RWPE2 (cell line): ENCODE measurements at regions not wholly inside any gene's neighbourhood (a gene's known extent, or its start where the extent isn't known, plus 50 kb on each side); places are given as distances from the start of the nearest gene placed in this dataset.

ENCODE experiments used
- ATAC-seq: fragments of 200-7000 bp; cut with Tn5 transposase; 3 replicates; pipeline ENCODE4 v1.9.1; 2021; ENCODE audit warnings: low read depth
- DNase-seq: peaks from one replicate; pipeline ENCODE4 v3.0.0-alpha.2; 2020; ENCODE audit warnings: low spot score
- H3K27ac ChIP-seq: fragments of 450-650 bp; 2 replicates; pipeline ENCODE4 v1.5.1; 2017; ENCODE audit warnings: mild to moderate bottlenecking; ENCODE audit not compliant: poor library complexity, severe bottlenecking
- H3K27me3 ChIP-seq: fragments of 250-450 bp; sonication (Bioruptor Pico); 2 replicates; pipeline ENCODE4 v1.5.1; 2021; ENCODE audit warnings: mild to moderate bottlenecking, moderate library complexity; ENCODE audit not compliant: insufficient read depth, poor library complexity, severe bottlenecking
- H3K36me3 ChIP-seq: fragments of 250-450 bp; sonication (Bioruptor Pico); 2 replicates; pipeline ENCODE4 v1.5.1; 2020; ENCODE audit warnings: low read depth, mild to moderate bottlenecking, moderate library complexity
- H3K4me1 ChIP-seq: fragments of 250-450 bp; sonication (Bioruptor Pico); 2 replicates; pipeline ENCODE4 v1.5.1; 2021; ENCODE audit warnings: mild to moderate bottlenecking, moderate library complexity; ENCODE audit not compliant: insufficient read depth, poor library complexity, severe bottlenecking
- H3K4me3 ChIP-seq: fragments of 250-450 bp; sonication (Bioruptor Pico); 2 replicates; pipeline ENCODE4 v1.5.1; 2021; ENCODE audit warnings: mild to moderate bottlenecking, moderate library complexity; ENCODE audit not compliant: severe bottlenecking
- H3K9me3 ChIP-seq: fragments of 250-450 bp; sonication (Bioruptor Pico); 2 replicates; pipeline ENCODE4 v1.5.1; 2021; ENCODE audit warnings: mild to moderate bottlenecking, moderate library complexity; ENCODE audit not compliant: severe bottlenecking
- CTCF ChIP-seq: fragments of 450-650 bp; IDR thresholded peaks from one replicate; pipeline ENCODE4 v1.5.1; 2017; ENCODE audit warnings: mild to moderate bottlenecking, moderate library complexity; ENCODE audit not compliant: poor library complexity, severe bottlenecking

GRCh38 chr3:104452697-104453096 lies 914.0 kb upstream of the ALCAM start:
- DNase-seq: no peak

GRCh38 chr3:104458657-104459056 lies 908.1 kb upstream of the ALCAM start:
- H3K4me3 ChIP-seq: no peak overlapping the region
- no peaks in the 10 kb centered on the region for H3K36me3 ChIP-seq
- no peaks in the 10 kb centered on the region for H3K9me3 ChIP-seq
- no peaks in the 10 kb centered on the region for H3K4me1 ChIP-seq
- no peaks in the 10 kb centered on the region for H3K27me3 ChIP-seq
- ATAC-seq: no peak
- no peak overlapping the region for H3K27ac ChIP-seq
- no peak for TF ChIP-seq CTCF
- DNase-seq: no peak

More at GRCh38 chr3:104452697-104453096, 914.0 kb upstream of the ALCAM start:
- no peaks in the 10 kb centered on the region for H3K36me3 ChIP-seq
- no peaks in the 10 kb centered on the region for H3K27me3 ChIP-seq
- H3K27ac ChIP-seq: no peak overlapping the region
- no peaks in the 10 kb centered on the region for H3K9me3 ChIP-seq
- H3K4me1 ChIP-seq: peaks cover 2% of the 10 kb centered on the region
- no peak for ATAC-seq
- no peak for TF ChIP-seq CTCF
- no peak overlapping the region for H3K4me3 ChIP-seq

GRCh38 chr3:104460477-104461406 lies 906.0 kb upstream of the ALCAM start:
- DNase-seq (no peak), ATAC-seq (peak; percentile 38; the same call in 2 of the 3 replicates)
- Histone ChIP-seq H3K4me3 (no peak overlapping the region), H3K27ac (no peak overlapping the region), H3K9me3 (no peaks in the 10 kb centered on the region), H3K4me1 (no peaks in the 10 kb centered on the region), H3K36me3 (no peaks in the 10 kb centered on the region), H3K27me3 (no peaks in the 10 kb centered on the region)
- peak; percentile 64 for TF ChIP-seq CTCF

GRCh38 chr3:104461431-104461830 lies 905.3 kb upstream of the ALCAM start:
- Histone ChIP-seq H3K27ac (no peak overlapping the region), H3K4me3 (no peak overlapping the region), H3K4me1 (no peaks in the 10 kb centered on the region), H3K27me3 (no peaks in the 10 kb centered on the region), H3K9me3 (no peaks in the 10 kb centered on the region), H3K36me3 (no peaks in the 10 kb centered on the region)
- ATAC-seq: no peak
- no peak for DNase-seq
- no peak for TF ChIP-seq CTCF

- no peaks in the 10 kb centered on the region for H3K9me3 ChIP-seq
- no peak for DNase-seq
- H3K4me1 ChIP-seq: no peaks in the 10 kb centered on the region
- H3K27ac ChIP-seq: no peak overlapping the region
- H3K27me3 ChIP-seq: no peaks in the 10 kb centered on the region
- H3K36me3 ChIP-seq: no peaks in the 10 kb centered on the region
- H3K4me3 ChIP-seq: no peak overlapping the region
- ATAC-seq: no peak
- TF ChIP-seq CTCF: no peak
Measured at GRCh38 chr3:104472221-104472620, 894.5 kb upstream of the ALCAM start.
